ENCODE measurements at regions not wholly inside any gene's neighbourhood (a gene's known extent, or its start where the extent isn't known, plus 50 kb on each side); places are given as distances from the start of the nearest gene placed in this dataset.

- Histone ChIP-seq H3K27ac (ENCODE audit: low read depth in 1 of 2, low read length in 1 of 2) (no peak overlapping the region), H3K4me1 (ENCODE audit: control insufficient read depth in 5 of 5, insufficient read depth in 5 of 5, low read length in 5 of 5) (peaks cover 0 to 2% (median under 1%) of the 10 kb centered on the region in 5 donors), H3K36me3 (ENCODE audit: control insufficient read depth in 4 of 4, insufficient read depth in 4 of 4, low read length in 4 of 4) (no peaks in the 10 kb centered on the region), H3K9me3 (ENCODE audit: control insufficient read depth in 4 of 4, insufficient read depth in 3 of 4, low read length in 3 of 4) (no peaks in the 10 kb centered on the region), H3K9ac (ENCODE audit: insufficient read depth in 1 of 2, low read length in 2 of 2) (no peak overlapping the region), H3K4me3 (no peak overlapping the region), H3K27me3 (ENCODE audit: control insufficient read depth in 3 of 3, insufficient read depth in 3 of 3, low read length in 2 of 3) (no peaks in the 10 kb centered on the region)
- ATAC-seq (ENCODE audit: insufficient read depth, low FRiP score), result no peak
- DNase-seq, result no peak
- 29 to 73% methylated on average over 5 of the region's 5 CpGs for WGBS, 2 donors
- TF ChIP-seq, protein P1, sequence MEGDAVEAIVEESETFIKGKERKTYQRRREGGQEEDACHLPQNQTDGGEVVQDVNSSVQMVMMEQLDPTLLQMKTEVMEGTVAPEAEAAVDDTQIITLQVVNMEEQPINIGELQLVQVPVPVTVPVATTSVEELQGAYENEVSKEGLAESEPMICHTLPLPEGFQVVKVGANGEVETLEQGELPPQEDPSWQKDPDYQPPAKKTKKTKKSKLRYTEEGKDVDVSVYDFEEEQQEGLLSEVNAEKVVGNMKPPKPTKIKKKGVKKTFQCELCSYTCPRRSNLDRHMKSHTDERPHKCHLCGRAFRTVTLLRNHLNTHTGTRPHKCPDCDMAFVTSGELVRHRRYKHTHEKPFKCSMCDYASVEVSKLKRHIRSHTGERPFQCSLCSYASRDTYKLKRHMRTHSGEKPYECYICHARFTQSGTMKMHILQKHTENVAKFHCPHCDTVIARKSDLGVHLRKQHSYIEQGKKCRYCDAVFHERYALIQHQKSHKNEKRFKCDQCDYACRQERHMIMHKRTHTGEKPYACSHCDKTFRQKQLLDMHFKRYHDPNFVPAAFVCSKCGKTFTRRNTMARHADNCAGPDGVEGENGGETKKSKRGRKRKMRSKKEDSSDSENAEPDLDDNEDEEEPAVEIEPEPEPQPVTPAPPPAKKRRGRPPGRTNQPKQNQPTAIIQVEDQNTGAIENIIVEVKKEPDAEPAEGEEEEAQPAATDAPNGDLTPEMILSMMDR (IDR thresholded peaks at IDR 0.05; ENCODE audit: control extremely low read depth, extremely low read depth), result no peak
Observed at GRCh38 chr5:124878583-124879342, 132.3 kb upstream of the ZNF608 start.

GRCh38 chr5:124880903-124881697, 134.7 kb upstream of the ZNF608 start:
- no peak overlapping the region for H3K27ac ChIP-seq (ENCODE audit: low read depth in 1 of 2, low read length in 1 of 2)
- ATAC-seq (ENCODE audit: insufficient read depth, low FRiP score) (no peak), DNase-seq (no peak)
- H3K9me3 ChIP-seq (ENCODE audit: control insufficient read depth in 4 of 4, insufficient read depth in 3 of 4, low read length in 3 of 4), result no peaks in the 10 kb centered on the region
- no peaks in the 10 kb centered on the region for H3K27me3 ChIP-seq (ENCODE audit: control insufficient read depth in 3 of 3, insufficient read depth in 3 of 3, low read length in 2 of 3)
- no peak overlapping the region for H3K4me3 ChIP-seq
- TF ChIP-seq, protein P1 (IDR thresholded peaks at IDR 0.05; ENCODE audit: control extremely low read depth, extremely low read depth), result no peak
- 67 to 81% methylated on average over 10 of the region's 10 CpGs for WGBS, 2 donors
- H3K4me1 ChIP-seq (ENCODE audit: control insufficient read depth in 5 of 5, insufficient read depth in 5 of 5, low read length in 5 of 5), result peaks cover 0 to 4% (median 2%) of the 10 kb centered on the region in 5 donors
- no peak overlapping the region for H3K9ac ChIP-seq (ENCODE audit: insufficient read depth in 1 of 2, low read length in 2 of 2)
- H3K36me3 ChIP-seq (ENCODE audit: control insufficient read depth in 4 of 4, insufficient read depth in 4 of 4, low read length in 4 of 4), result no peaks in the 10 kb centered on the region

DNA sequence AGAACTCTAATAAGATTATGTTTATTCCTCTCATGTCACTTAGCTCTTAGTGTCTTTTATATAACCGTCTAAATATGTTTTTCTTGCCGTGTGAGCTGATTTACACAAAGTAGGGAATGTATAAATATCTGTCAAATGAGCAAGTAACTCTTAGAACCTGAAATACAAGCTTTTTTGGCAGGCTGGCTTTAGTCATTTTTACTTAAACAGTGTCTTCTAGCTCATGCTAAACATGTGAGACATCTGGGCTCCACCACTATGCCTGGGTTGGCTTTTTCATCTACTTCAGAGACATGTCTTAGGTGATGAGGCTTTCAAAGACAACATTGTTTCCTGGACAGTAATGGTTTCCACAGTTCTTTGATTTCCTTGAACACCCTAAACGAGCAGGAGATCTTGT, 137.2 kb upstream of the ZNF608 start:
- no peak overlapping the region for H3K9ac ChIP-seq (ENCODE audit: insufficient read depth in 1 of 2, low read length in 2 of 2)
- peaks cover 0 to 24% (median 8%) of the 10 kb centered on the region in 5 donors for H3K4me1 ChIP-seq (ENCODE audit: control insufficient read depth in 5 of 5, insufficient read depth in 5 of 5, low read length in 5 of 5)
- TF ChIP-seq, protein P1 (IDR thresholded peaks at IDR 0.05; ENCODE audit: control extremely low read depth, extremely low read depth), result no peak
- no peak overlapping the region for H3K27ac ChIP-seq (ENCODE audit: low read depth in 1 of 2, low read length in 1 of 2)
- H3K4me3 ChIP-seq, result no peak overlapping the region
- H3K27me3 ChIP-seq (ENCODE audit: control insufficient read depth in 3 of 3, insufficient read depth in 3 of 3, low read length in 2 of 3), result no peaks in the 10 kb centered on the region
- ATAC-seq (ENCODE audit: insufficient read depth, low FRiP score) (no peak), DNase-seq (peak in 2 of 3 donors; percentile 51 to 60)
- 65 to 79% methylated on average over 3 of the region's 3 CpGs for WGBS, 2 donors
- H3K36me3 ChIP-seq (ENCODE audit: control insufficient read depth in 4 of 4, insufficient read depth in 4 of 4, low read length in 4 of 4), result no peaks in the 10 kb centered on the region
- H3K9me3 ChIP-seq (ENCODE audit: control insufficient read depth in 4 of 4, insufficient read depth in 3 of 4, low read length in 3 of 4), result no peaks in the 10 kb centered on the region

Data from lung (tissue), 11 donors.